IPS DF 6.9 (cell line): ENCODE measurements at regions not wholly inside any gene's neighbourhood (a gene's known extent, or its start where the extent isn't known, plus 50 kb on each side); places are given as distances from the start of the nearest gene placed in this dataset.

Experiments used
- DNase-seq: peaks from one replicate; pipeline ENCODE4 v3.0.0-alpha.2; 2013; ENCODE audit warnings: low read depth, low spot score
- H3K27ac ChIP-seq: one replicate; pipeline ENCODE4 v1.5.1; 2013; ENCODE audit warnings: low read length, control low read depth
- H3K27me3 ChIP-seq: 2 replicates; pipeline ENCODE4 v1.6.1; 2013; ENCODE audit warnings: mild to moderate bottlenecking, low read length; ENCODE audit not compliant: control insufficient read depth, insufficient read depth
- H3K36me3 ChIP-seq: 2 replicates; pipeline ENCODE4 v1.6.1; 2013; ENCODE audit warnings: low read length; ENCODE audit not compliant: control insufficient read depth, insufficient read depth
- H3K4me1 ChIP-seq: 2 replicates; pipeline ENCODE4 v1.6.1; 2013; ENCODE audit warnings: low read length; ENCODE audit not compliant: control insufficient read depth, insufficient read depth
- H3K4me3 ChIP-seq: 2 replicates; pipeline ENCODE4 v1.5.1; 2013; ENCODE audit warnings: mild to moderate bottlenecking, low read length
- H3K9me3 ChIP-seq: 2 replicates; pipeline ENCODE4 v1.6.1; 2013; ENCODE audit warnings: low read length, inconsistent platforms; ENCODE audit not compliant: control insufficient read depth, insufficient read depth
- WGBS: extraction: QIAGEN DNeasy Blood & Tissue Kit; methylation state at CpG from one replicate; pipeline ENCODE4 v1.1.7; 2013; ENCODE audit warnings: mixed read lengths, missing lambda C conversion rate; ENCODE audit not compliant: insufficient read length, insufficient coverage; 5-methylcytosine and 5-hydroxymethylcytosine counted together

DNA sequence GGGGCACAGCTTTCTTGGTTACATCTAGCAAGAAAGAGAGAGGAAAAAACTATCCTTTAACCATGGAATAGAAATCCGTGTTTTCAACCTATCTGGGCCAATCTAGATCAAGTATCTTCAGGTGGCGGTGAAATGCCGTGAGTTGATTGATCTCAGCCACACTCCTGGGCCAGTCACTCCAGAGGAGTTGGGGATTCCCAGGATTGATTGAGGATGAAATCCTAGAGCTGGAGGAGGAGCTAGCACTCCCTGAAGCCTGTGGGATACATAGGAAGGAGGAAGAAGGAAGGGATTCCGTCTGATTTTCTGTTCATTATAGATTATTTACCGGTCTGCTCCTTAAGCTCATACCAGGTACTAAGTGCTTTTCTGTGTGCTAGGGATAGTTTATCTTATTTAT lies 106.3 kb upstream of the ARID2 start:
- no CpG with 5 or more reads among the region's 5 CpGs for whole genome bisulfite sequencing
- H3K9me3 ChIP-seq, result no peaks in the 10 kb centered on the region
- no peaks in the 10 kb centered on the region for H3K36me3 ChIP-seq
- no peak overlapping the region for H3K27ac ChIP-seq
- H3K27me3 ChIP-seq, result no peaks in the 10 kb centered on the region
- H3K4me1 ChIP-seq, result 0 out of 2 replicates have a peak, but pooled peaks cover 1% of the 10 kb centered on the region
- DNase-seq, result no peak
- no peak overlapping the region for H3K4me3 ChIP-seq

DNA sequence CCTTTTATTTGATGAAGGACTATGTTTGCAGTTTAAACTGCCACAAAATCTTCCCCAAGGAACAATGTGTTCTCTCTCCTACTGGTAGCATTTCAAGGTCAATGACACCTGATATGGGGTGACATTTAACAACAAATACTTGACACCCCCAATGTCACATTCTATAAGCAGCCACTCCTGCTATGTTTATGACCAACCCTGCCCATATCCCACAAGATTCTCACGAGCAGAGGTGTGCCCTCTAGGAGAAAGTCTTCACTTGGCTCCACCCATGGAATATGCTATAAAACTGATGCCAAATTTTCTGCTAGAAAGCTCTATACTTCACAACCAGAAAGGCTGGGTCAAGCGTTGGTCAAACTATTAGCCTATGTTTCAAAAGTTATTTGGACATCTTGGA lies 105.6 kb upstream of the ARID2 start:
- no CpG with 5 or more reads among the region's 2 CpGs for WGBS
- H3K4me1 ChIP-seq, result 0 out of 2 replicates have a peak, but pooled peaks cover 1% of the 10 kb centered on the region
- no peaks in the 10 kb centered on the region for H3K27me3 ChIP-seq
- no peak for DNase-seq
- no peak overlapping the region for H3K27ac ChIP-seq
- H3K4me3 ChIP-seq, result no peak overlapping the region
- H3K9me3 ChIP-seq, result no peaks in the 10 kb centered on the region
- no peaks in the 10 kb centered on the region for H3K36me3 ChIP-seq

DNA sequence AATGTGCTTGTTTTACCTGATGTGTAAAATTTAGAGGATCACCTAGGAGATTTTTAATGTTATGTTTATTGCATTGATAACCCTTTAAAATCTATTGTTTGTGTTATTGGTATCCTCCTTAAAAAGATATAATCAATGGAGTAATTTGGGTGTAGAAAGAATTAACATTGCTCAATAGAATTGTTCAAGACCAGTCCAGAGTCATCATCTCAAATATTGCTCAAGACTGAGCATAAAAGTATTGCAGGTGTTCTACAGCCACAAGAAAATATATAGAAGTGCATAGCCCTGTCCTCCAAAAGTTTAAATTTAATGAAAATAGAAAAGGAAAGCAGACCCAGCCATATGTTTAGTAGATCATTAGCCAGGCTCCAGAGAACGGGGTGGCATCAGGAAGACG lies 102.5 kb upstream of the ARID2 start:
- no peaks in the 10 kb centered on the region for H3K27me3 ChIP-seq
- 0 out of 2 replicates have a peak, but pooled peaks cover 1% of the 10 kb centered on the region for H3K4me1 ChIP-seq
- no CpG with 5 or more reads among the region's 2 CpGs for WGBS
- H3K9me3 ChIP-seq, result no peaks in the 10 kb centered on the region
- H3K4me3 ChIP-seq, result no peak overlapping the region
- DNase-seq, result no peak
- no peaks in the 10 kb centered on the region for H3K36me3 ChIP-seq
- H3K27ac ChIP-seq, result no peak overlapping the region

DNA sequence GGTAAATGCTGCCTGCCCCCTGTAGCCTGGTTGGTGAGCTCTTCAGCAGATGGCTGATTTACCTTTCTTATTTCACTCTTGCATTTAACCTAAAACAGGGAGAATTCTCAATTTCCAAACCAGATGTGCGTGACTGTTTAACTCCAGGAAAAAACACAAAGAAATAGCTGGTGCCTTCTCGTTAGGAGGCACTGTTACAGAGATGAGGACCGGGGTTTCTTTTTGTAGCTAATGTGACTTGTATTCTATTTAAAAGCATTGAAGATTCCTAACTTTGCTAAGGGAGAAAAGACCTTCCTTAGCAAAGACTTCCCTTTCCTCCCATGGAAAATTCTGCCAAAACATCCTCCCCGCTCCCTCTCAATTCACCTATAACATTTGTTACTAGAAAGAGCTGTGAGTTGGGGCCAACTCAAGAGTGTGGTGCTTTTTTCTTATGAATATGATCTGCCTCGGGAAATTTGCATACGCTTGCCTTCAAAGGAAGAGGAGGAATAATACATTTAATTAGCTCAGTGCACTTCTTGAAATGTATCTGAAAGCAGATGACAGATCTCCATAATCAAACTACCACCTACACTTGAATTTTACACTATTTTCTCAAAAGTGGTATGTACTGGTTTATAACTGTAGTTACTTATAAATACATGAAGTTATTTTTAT lies 102.0 kb upstream of the ARID2 start:
- no peak for DNase-seq
- Histone ChIP-seq H3K4me1 (0 out of 2 replicates have a peak, but pooled peaks cover 1% of the 10 kb centered on the region), H3K4me3 (no peak overlapping the region), H3K9me3 (no peaks in the 10 kb centered on the region), H3K36me3 (no peaks in the 10 kb centered on the region), H3K27ac (no peak overlapping the region), H3K27me3 (no peaks in the 10 kb centered on the region)
- WGBS, result no CpG with 5 or more reads among the region's 6 CpGs

DNA sequence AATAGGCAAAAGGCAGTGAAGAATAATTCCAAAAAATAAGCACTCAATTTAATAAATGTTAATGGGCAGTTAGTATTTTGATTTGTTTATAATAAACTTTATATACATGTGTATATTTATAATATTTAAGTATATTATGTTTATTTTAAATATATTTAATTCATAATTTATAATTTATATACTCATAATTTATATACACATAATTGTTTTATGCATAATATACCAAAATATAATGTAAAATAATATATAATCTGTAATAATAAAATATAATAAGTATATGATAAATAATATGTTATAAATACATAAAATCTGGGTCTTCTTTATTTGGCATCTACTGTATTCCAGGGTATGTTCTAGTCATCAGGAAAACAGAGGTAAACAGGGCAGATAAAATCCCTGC lies 100.2 kb upstream of the ARID2 start:
- no peaks in the 10 kb centered on the region for H3K9me3 ChIP-seq
- H3K36me3 ChIP-seq, result no peaks in the 10 kb centered on the region
- H3K4me3 ChIP-seq, result no peak overlapping the region
- 0 out of 2 replicates have a peak, but pooled peaks cover 1% of the 10 kb centered on the region for H3K4me1 ChIP-seq
- H3K27ac ChIP-seq, result no peak overlapping the region
- H3K27me3 ChIP-seq, result no peaks in the 10 kb centered on the region
- no peak for DNase-seq

DNA sequence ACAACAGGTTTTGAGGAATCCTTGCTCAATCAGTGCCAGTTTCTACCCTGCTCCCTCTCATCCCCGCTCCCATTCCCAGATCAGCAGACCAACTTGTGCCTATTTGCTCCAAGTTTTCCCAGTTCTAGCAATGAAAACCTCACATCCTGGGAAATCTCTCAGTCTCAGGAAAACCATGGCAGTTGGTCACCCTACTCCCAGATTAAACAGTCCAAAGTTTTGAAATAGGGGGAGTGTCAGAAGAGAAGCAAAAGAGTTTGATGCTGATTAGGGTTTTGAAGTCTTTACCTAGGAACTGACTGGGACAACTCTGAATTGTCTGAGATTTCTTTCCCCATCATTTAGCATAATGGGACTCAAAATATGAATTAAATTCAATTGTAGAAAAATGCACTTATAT lies 95.8 kb upstream of the ARID2 start:
- DNase-seq, result no peak
- H3K9me3 ChIP-seq, result no peaks in the 10 kb centered on the region
- WGBS, result no CpG with 5 or more reads among the region's 1 CpG
- no peaks in the 10 kb centered on the region for H3K36me3 ChIP-seq
- no peaks in the 10 kb centered on the region for H3K27me3 ChIP-seq
- no peak overlapping the region for H3K27ac ChIP-seq
- H3K4me1 ChIP-seq, result no peaks in the 10 kb centered on the region
- no peak overlapping the region for H3K4me3 ChIP-seq

DNA sequence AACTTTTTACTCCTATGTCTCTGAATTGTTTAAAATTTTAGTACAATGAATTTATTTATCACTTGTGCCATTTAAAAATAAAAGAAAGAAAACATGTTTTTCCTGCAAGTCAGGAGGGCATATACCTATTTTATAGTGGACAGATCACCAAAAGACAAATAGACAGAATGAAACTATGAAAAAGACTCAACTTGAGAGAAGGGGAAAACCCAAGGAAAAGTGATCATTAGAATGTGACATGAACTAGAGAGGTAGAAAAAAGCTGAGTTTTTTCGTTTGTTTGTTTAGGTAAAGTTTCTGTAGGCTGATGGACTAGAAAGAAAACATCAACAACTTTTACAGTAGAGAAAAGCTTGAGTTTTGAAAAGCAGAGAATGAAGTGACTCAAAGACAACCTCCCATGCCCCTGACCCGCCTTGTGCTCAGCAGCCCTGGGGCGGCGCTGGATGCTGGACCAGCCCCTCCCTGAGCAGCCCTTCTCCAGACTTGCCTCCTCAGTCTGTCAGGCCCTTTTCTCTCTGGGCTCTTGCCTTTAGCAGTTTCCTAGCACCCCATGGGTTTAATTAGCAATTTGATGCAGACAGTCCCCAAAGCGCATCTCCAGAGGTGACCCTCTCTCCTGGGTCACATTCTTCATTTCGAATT lies 95.1 kb upstream of the ARID2 start:
- no peaks in the 10 kb centered on the region for H3K4me1 ChIP-seq
- no CpG with 5 or more reads among the region's 6 CpGs for WGBS
- DNase-seq, result no peak
- no peaks in the 10 kb centered on the region for H3K36me3 ChIP-seq
- no peak overlapping the region for H3K4me3 ChIP-seq
- H3K27ac ChIP-seq, result no peak overlapping the region
- H3K27me3 ChIP-seq, result no peaks in the 10 kb centered on the region
- no peaks in the 10 kb centered on the region for H3K9me3 ChIP-seq

DNA sequence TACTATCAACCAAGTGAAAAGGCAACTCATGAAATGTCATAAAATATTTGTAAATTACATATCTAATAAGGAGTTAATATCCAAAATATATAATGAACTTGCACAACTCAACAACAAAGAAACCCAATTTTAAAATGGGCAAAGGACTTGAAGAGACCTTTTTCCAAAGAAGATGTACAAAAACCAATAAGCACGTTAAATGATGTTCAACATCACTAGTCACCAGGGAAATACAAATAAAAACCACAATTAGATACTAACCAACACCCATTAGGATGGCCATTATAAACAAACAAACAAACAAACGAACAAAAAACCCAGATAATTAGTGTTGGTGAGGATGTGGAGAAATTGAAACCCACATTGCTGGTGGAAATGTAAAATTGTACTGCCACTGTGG lies 92.3 kb upstream of the ARID2 start:
- no peak overlapping the region for H3K4me3 ChIP-seq
- no peaks in the 10 kb centered on the region for H3K36me3 ChIP-seq
- no peaks in the 10 kb centered on the region for H3K4me1 ChIP-seq
- H3K27ac ChIP-seq, result no peak overlapping the region
- DNase-seq, result no peak
- WGBS, result no CpG with 5 or more reads among the region's 2 CpGs
- no peaks in the 10 kb centered on the region for H3K27me3 ChIP-seq
- H3K9me3 ChIP-seq, result no peaks in the 10 kb centered on the region

DNA sequence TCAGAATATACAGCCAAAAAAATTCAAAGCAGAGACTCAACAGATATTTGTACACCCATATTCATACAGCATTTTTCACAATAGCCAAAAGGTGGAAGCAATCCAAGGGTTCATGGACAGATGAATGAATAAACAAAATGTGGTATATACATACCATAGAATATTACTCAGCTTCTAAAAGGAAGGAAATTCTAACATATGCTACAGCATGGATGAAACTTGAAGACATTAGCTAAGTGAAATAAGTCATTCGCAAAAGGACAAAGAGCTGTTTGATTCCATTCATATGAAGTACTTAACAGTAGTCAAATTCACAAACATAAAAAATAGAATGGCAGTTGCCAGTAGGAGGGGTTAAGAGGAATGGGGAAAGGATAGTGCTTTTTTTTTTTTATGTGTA lies 91.8 kb upstream of the ARID2 start:
- H3K4me1 ChIP-seq, result no peaks in the 10 kb centered on the region
- DNase-seq, result no peak
- no peak overlapping the region for H3K27ac ChIP-seq
- no peaks in the 10 kb centered on the region for H3K27me3 ChIP-seq
- no peaks in the 10 kb centered on the region for H3K9me3 ChIP-seq
- WGBS, result no CpG with 5 or more reads among the region's 1 CpG
- no peak overlapping the region for H3K4me3 ChIP-seq
- H3K36me3 ChIP-seq, result no peaks in the 10 kb centered on the region

DNA sequence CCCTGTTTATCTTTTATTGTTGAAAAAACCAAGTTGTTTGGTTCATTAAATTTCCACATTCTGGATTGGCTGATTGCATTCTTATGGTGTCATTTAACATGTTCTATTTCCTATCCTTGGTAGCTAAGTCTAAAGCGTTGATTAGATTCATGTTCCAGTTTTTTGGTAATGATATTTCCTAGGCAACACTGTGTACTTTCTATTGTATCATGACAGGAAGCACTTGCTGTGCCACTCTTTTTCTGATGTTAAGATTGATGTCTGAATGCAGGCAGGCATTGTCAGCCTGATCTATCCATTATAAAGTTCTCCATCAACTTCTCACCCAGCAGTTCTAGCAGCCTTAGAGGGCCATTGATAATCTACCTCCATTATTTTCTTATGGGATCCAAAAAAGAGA lies 91.1 kb upstream of the ARID2 start:
- no peaks in the 10 kb centered on the region for H3K9me3 ChIP-seq
- H3K4me3 ChIP-seq, result no peak overlapping the region
- no peaks in the 10 kb centered on the region for H3K36me3 ChIP-seq
- no CpG with 5 or more reads among the region's 1 CpG for WGBS
- H3K4me1 ChIP-seq, result no peaks in the 10 kb centered on the region
- DNase-seq, result no peak
- H3K27ac ChIP-seq, result no peak overlapping the region
- H3K27me3 ChIP-seq, result no peaks in the 10 kb centered on the region

DNA sequence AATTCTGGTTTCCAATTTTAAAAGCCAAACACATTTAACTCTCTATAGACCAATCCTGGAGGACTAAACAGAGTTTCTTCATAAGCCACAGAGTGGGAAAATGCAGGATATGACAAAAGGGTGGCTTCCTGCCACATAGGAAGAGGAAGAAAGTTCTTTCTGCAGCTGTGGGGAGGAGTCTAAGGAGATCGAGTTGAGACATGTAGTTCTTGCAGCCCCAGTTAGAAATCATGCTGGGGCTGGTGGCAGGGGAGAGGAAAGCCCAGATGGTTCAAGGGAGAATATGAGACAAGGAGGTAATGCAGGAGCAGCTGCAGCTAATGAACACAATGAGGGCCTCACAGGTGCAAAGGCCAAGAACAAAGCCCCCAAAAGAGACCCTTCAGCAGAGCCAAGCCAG lies 85.0 kb upstream of the ARID2 start:
- Histone ChIP-seq H3K9me3 (no peaks in the 10 kb centered on the region), H3K4me3 (no peak overlapping the region), H3K4me1 (no peaks in the 10 kb centered on the region), H3K36me3 (no peaks in the 10 kb centered on the region), H3K27me3 (no peaks in the 10 kb centered on the region), H3K27ac (no peak overlapping the region)
- no CpG with 5 or more reads among the region's 1 CpG for WGBS
- DNase-seq, result no peak
